Upper lobe of left lung (tissue), 6 donors: ENCODE measurements at regions not wholly inside any gene's neighbourhood (a gene's known extent, or its start where the extent isn't known, plus 50 kb on each side); places are given as distances from the start of the nearest gene placed in this dataset.

Experiments
- ATAC-seq, 2 donors: fragments of 200-7000 bp; cut with Tn5 transposase; one replicate each; pipeline ENCODE4 v1.9.1; 2022; ENCODE audit warnings: mild to moderate bottlenecking in 2 of 2, moderate library complexity in 2 of 2; ENCODE audit not compliant: low FRiP score in 2 of 2
- DNase-seq, 2 donors: peaks; one replicate each; pipeline ENCODE4 v3.0.0-alpha.2; 2019 to 2020
- H3K27ac ChIP-seq, 4 donors: fragments of 200-600 bp; sonication (generic); one replicate each; pipeline ENCODE4 v1.5.1; 2016 to 2019
- H3K27me3 ChIP-seq, 4 donors: fragments of 200-600 bp; sonication (generic); one replicate each; pipeline ENCODE4 v1.5.1; 2017 to 2019
- H3K36me3 ChIP-seq, 4 donors: fragments of 200-600 bp; sonication (generic); one replicate each; pipeline ENCODE4 v1.5.1; 2016 to 2019
- H3K4me1 ChIP-seq, 4 donors: fragments of 200-600 bp; sonication (generic); one replicate each; pipeline ENCODE4 v1.5.1; 2018 to 2019
- H3K4me3 ChIP-seq, 4 donors: fragments of 200-600 bp; sonication (generic); one replicate each; pipeline ENCODE4 v1.5.1; 2017 to 2019; ENCODE audit warnings: mild to moderate bottlenecking in 2 of 4, moderate library complexity in 1 of 4
- H3K9me3 ChIP-seq, 4 donors: fragments of 200-600 bp; sonication (generic); one replicate each; pipeline ENCODE4 v1.5.1; 2018 to 2019
- EP300 ChIP-seq, 4 donors: sonication (generic); formaldehyde crosslinking; IDR thresholded peaks; one replicate each; pipeline ENCODE4 v1.5.1; 2017; ENCODE audit warnings: antibody characterized with exemption in 4 of 4, control low read depth in 2 of 4
- POLR2A ChIP-seq, 4 donors: fragments of 450-650 bp; IDR thresholded peaks; one replicate each; pipeline ENCODE4 v1.5.1; 2016 to 2017; ENCODE audit warnings: antibody characterized with exemption in 4 of 4, mild to moderate bottlenecking in 2 of 4
- POLR2AphosphoS5 ChIP-seq, 2 donors: sonication (generic); formaldehyde crosslinking; IDR thresholded peaks; one replicate each; pipeline ENCODE4 v1.5.1; 2017; ENCODE audit warnings: antibody characterized with exemption in 2 of 2
- WGBS, 2 donors: methylation state at CpG; one replicate each; pipeline ENCODE4 v1.1.5; 2017 to 2018; 5-methylcytosine and 5-hydroxymethylcytosine counted together
- TF ChIP-seq, protein P1 (sequence below), 6 experiments: fragments of 450-650 bp in 4 of 6; fragments of 200-600 bp in 2 of 6; sonication (generic) in 2 of 6; IDR thresholded peaks; one replicate each; pipeline ENCODE4 v1.5.1; 2016 to 2019; ENCODE audit warnings: antibody characterized with exemption in 6 of 6
- donor health status: DM: no; HTN: no; CAD: no; lungs with moderate emphysema.
- donor health status: DM: no; HTN: yes; CAD: no; lungs with severe emphysema.

DNA sequence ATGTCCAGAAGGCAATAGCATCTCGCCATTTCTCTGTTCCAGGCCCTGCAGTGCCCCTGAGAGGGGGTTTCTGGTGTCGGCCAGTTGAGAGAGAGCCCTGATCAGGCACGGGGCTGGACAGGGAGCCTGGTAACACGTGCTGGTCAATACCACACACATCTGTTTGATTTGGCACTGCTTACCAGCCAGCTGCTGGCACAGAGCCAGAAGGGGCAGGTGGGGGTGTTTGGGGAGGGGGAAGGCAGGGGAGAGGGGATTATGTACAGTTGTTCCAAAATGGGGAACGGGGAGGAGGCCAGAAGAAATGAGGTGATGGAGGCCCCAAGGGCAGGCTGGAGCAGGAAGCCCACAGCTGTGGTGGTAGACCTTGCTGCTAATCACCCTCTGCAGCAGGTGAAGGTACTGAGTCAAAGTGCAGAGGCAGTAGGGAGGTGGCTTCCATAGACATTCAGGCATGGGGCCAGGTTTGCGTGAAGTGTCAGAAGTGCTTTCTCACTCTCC is 153.5 kb upstream of the LPP start:
- WGBS, 2 donors: 56 to 57% methylated on average over 6 of the region's 6 CpGs
- no peak overlapping the region for H3K4me3 ChIP-seq
- H3K27me3 ChIP-seq: no peaks in the 10 kb centered on the region
- TF ChIP-seq POLR2AphosphoS5 (IDR thresholded peaks at IDR 0.05) (no peak), POLR2A (IDR thresholded peaks at IDR 0.05) (no peak), EP300 (IDR thresholded peaks at IDR 0.05) (no peak)
- TF ChIP-seq, protein P1, sequence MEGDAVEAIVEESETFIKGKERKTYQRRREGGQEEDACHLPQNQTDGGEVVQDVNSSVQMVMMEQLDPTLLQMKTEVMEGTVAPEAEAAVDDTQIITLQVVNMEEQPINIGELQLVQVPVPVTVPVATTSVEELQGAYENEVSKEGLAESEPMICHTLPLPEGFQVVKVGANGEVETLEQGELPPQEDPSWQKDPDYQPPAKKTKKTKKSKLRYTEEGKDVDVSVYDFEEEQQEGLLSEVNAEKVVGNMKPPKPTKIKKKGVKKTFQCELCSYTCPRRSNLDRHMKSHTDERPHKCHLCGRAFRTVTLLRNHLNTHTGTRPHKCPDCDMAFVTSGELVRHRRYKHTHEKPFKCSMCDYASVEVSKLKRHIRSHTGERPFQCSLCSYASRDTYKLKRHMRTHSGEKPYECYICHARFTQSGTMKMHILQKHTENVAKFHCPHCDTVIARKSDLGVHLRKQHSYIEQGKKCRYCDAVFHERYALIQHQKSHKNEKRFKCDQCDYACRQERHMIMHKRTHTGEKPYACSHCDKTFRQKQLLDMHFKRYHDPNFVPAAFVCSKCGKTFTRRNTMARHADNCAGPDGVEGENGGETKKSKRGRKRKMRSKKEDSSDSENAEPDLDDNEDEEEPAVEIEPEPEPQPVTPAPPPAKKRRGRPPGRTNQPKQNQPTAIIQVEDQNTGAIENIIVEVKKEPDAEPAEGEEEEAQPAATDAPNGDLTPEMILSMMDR (IDR thresholded peaks at IDR 0.05): no peak
- no peaks in the 10 kb centered on the region for H3K36me3 ChIP-seq
- H3K9me3 ChIP-seq: no peaks in the 10 kb centered on the region
- peak overlapping the region in 2 of 4 donors; percentile 60 to 72 for H3K27ac ChIP-seq
- ATAC-seq (no peak), DNase-seq (no peak)
- H3K4me1 ChIP-seq: peaks cover 0 to 12% (median 5%) of the 10 kb centered on the region in 4 donors

DNA sequence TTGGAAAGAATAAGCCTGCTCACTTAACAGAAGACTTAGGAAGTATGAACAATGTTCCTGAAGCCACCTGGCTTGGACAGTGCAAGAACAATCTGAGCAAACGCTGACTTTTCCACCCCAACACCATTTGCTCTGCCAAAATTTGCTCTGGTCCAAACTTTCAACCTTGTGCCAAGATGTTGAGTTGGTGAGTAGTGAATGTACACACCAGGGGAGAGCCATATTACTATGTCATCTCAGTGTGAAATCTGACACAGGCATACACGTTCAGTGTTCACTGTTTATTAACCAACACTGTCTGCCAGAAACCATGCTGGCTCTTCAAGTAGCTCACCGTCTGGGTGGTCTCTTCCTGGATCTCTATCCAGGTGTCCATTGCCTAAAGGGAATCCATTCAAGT is 152.9 kb upstream of the LPP start:
- ATAC-seq: no peak
- WGBS, 2 donors: 80 to 82% methylated on average over 1 to 3 of the region's 3 CpGs

DNA sequence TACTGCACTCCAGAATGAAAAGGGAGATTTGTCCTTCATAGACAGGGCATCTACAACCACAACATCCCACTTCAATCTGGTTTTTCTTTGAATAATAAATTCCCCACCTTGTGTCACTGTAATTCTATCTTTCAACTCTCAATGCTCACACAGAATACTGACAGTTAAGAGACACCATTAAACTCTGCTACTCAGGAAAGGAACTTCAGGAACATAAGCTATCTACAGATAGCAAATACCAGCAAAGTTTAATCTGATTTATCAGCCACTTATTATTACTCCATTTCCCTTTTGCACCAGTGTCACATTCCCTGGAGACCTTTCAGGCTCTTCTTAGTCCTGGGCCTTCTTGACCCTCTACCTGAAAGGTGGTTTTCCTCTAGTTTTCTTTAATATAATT is 152.0 kb upstream of the LPP start:
- H3K4me3 ChIP-seq: no peak overlapping the region
- no peak for DNase-seq
- no peak for ATAC-seq
- TF ChIP-seq POLR2A (IDR thresholded peaks at IDR 0.05) (no peak), POLR2AphosphoS5 (IDR thresholded peaks at IDR 0.05) (no peak), EP300 (IDR thresholded peaks at IDR 0.05) (no peak)
- no peaks in the 10 kb centered on the region for H3K9me3 ChIP-seq
- H3K4me1 ChIP-seq: peaks cover 0 to 12% (median 5%) of the 10 kb centered on the region in 4 donors
- H3K36me3 ChIP-seq: no peaks in the 10 kb centered on the region
- no peaks in the 10 kb centered on the region for H3K27me3 ChIP-seq
- H3K27ac ChIP-seq: no peak overlapping the region

More for the DNA sequence above, 152.9 kb upstream of the LPP start:
- no peak for TF ChIP-seq EP300 (IDR thresholded peaks at IDR 0.05)
- TF ChIP-seq POLR2A (IDR thresholded peaks at IDR 0.05): no peak
- TF ChIP-seq, protein P1 (IDR thresholded peaks at IDR 0.05): no peak
- no peak for TF ChIP-seq POLR2AphosphoS5 (IDR thresholded peaks at IDR 0.05)
- Histone ChIP-seq H3K4me1 (peaks cover 0 to 12% (median 5%) of the 10 kb centered on the region in 4 donors), H3K27ac (no peak overlapping the region), H3K9me3 (no peaks in the 10 kb centered on the region), H3K4me3 (no peak overlapping the region), H3K36me3 (no peaks in the 10 kb centered on the region), H3K27me3 (no peaks in the 10 kb centered on the region)
- DNase-seq: no peak

DNA sequence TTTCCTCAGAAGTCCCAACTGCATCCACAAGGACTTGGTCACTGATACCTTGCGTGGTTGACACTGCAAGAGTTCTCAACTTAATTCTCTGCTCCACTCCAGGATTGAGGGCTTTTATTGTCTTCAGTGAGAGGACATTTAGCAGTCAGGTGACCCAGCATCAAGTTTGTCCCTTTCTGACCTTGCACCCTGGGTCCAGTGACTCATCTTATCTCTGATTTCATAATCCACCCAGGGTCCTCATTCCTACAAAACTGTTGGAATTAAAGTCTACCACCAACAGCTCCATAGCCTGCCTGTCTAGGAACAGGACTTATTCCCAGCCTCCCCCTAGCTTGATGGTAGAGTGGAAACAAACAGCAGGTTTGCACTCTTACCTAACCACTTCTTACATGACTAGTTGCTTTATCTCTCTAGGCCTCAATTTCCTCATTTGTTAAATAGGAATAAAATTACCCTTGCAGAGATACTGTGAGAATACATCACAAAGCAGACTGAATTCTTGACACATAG is 151.3 kb upstream of the LPP start:
- 100% methylated on average over 1 of the region's 1 CpG for WGBS, 2 donors

More for the DNA sequence above, 151.3 kb upstream of the LPP start:
- Histone ChIP-seq H3K36me3 (no peaks in the 10 kb centered on the region), H3K4me1 (peaks cover 0 to 12% (median 5%) of the 10 kb centered on the region in 4 donors), H3K27me3 (no peaks in the 10 kb centered on the region), H3K27ac (no peak overlapping the region), H3K4me3 (no peak overlapping the region), H3K9me3 (no peaks in the 10 kb centered on the region)
- ATAC-seq (no peak), DNase-seq (no peak)
- TF ChIP-seq POLR2A (IDR thresholded peaks at IDR 0.05): no peak
- TF ChIP-seq POLR2AphosphoS5 (IDR thresholded peaks at IDR 0.05): no peak
- TF ChIP-seq, protein P1 (IDR thresholded peaks at IDR 0.05): no peak
- TF ChIP-seq EP300 (IDR thresholded peaks at IDR 0.05): no peak
